NCI-H774 (cell line): ENCODE measurements at regions not wholly inside any gene's neighbourhood (a gene's known extent, or its start where the extent isn't known, plus 50 kb on each side); places are given as distances from the start of the nearest gene placed in this dataset.
A peak's percentile ranks its signal among the peaks of the same experiment; 100 is the strongest.
"Not testable (repeated sequence)": the region's sequence is repeated elsewhere in the genome, so short reads cannot be mapped to it uniquely, and the experiment has no call there.

Experiments
- DNase-seq: peaks from one replicate; lab custom pipeline; 2025; lab: John Stamatoyannopoulos, UW

DNA sequence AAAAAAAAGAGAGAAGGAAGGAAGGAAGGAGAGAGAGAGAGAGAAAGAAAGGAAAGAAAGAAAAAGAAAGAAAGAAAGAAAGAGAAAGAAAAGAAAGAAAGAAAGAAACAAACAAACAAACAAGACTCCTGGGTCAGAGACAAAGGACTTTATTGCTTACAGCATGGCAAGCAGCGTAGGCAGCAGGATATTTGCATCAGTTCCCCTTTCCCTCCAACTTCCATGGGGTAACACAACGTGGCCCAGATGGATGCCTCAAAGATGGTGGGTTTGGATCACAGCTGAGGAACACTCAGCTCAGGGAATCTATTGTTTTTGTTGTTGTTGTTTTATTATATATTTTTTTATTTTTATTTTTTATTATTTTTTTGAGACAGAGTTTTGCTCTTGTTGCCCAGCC is 128.5 kb upstream of the VKORC1L1 start:
- DNase-seq = no peak

DNA sequence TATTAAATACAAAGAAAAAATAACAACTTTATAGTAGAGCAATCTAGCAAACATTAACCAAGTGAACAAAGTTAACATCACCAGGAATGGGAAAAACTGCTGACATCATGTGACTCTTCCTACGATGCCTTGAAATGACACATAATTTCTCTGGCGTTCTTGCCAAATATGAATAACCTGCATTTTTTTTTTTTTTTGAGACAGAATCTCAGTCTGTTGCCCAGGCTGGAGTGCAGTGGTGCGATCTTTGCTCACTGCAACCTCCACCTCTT is 126.5 kb upstream of the VKORC1L1 start:
- DNase-seq = no peak

DNA sequence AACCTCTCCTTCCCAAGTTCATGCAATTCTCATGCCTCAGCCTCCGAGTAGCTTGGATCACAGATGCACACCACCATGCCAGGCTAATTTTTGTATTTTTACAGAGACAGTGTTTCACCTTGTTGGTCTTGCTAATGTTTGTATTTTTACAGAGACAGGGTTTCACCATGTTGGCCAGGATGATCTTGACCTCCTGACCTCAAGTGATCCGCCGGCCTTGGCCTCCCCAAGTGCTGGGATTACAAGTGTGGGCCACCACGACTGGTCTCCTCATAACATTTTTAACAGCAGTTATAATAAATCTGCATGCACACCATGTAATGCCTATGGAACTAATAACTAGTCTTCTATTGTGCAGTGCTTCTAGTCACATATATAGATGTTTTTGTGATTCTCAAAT is 123.8 kb upstream of the VKORC1L1 start:
- no peak for DNase-seq

DNA sequence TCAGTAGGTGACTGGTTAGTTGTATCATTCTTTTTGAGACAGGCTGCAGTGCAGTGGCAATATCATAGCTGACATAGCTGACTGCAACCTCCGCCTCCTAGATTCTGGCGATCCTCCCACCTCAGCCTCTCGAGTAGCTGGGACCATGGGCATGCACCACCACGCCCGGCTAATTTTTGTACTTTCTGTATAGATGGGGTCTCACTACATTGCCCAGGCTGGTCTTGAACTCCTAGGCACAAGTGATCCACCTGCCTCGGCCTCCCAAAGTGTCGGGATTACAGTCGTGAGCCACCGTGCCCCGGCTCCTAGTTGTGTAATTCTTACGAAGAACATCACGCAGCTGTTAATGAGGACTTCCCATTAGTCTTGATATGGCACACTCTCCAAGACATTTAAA is 123.4 kb upstream of the VKORC1L1 start:
- no peak for DNase-seq

DNA sequence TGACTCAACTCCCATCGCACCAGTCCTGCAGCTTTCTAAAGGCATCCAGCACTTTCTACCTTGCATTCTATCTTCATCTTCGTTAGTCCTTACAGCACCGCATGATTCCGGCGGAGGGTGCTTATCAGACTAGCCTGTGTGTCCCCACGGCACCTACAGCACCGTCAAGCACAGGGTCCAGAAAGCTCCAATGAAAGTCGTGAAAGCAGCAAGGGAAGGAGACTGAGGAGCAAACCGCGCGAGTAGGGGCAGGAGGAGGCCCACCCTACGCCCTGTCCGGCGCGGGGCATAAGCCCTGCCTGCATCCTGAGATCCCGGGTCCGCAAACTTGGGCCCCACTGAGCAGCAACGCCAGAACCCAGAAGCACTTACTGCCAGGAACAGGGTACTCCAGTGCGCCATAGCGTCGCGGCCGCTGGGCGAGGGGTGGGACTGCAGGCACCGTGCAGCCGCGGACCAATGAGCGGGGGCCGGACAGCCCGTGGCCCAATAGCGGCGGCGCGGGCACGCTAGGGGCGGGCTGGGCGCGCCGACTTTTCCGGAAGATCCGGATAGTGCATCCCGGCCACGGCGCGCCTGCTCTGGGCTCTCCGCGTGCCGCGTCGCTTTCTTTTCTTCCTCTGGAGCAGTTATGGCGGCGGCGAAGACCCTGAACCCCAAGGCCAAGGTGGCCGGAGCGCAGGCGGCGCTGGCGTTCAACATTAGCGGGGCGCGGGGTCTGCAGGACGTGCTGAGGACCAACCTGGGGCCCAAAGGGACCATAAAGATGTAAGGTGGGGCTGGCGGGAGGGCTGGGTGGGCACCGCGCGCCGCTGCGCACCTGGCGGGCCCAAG is 122.1 kb upstream of the VKORC1L1 start:
- peak; percentile 90 for DNase-seq

GRCh38 chr7:65754070-65754469 is 118.8 kb upstream of the VKORC1L1 start:
- not testable (repeated sequence) for DNase-seq

GRCh38 chr7:65758991-65759390 is 113.9 kb upstream of the VKORC1L1 start:
- DNase-seq = not testable (repeated sequence)

DNA sequence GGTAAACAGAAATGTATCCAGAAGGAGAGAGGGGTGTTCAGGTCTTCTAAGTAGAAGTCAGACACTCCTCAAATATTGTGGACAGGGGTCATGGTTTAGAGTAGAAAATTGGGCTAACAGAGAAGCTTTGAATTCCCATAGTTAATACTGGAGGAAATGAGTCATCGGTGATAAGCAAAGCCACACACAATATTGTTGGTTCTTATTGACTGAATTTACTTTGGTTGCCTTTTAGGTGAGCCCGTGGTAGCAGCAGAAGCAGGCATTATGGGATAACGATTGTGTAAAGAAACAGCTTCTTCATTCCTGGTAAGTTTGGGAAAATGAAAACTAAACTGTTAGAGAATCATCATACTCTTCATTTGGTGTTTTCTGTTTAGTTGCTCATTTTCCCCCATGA is 110.2 kb upstream of the VKORC1L1 start:
- not testable (repeated sequence) for DNase-seq

DNA sequence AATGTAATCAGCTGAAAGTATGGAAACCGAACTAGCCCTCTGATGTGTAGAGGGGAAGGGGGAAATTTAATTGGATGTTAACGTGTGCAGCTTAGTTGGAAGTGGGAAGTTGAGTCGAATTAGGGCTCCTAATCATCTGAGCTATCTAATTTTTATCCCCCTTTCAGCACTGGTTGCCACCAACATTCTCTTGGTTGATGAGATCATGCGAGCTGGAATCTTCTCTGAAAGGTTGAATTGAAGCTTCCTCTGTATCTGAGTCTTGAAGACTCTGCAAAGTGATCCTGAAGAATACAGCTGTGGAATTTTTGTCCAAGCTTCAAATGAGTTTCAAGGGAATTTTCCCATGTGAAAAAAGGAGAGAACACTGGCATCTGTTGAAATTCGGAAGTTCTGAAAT is 109.8 kb upstream of the VKORC1L1 start:
- DNase-seq = not testable (repeated sequence)

DNA sequence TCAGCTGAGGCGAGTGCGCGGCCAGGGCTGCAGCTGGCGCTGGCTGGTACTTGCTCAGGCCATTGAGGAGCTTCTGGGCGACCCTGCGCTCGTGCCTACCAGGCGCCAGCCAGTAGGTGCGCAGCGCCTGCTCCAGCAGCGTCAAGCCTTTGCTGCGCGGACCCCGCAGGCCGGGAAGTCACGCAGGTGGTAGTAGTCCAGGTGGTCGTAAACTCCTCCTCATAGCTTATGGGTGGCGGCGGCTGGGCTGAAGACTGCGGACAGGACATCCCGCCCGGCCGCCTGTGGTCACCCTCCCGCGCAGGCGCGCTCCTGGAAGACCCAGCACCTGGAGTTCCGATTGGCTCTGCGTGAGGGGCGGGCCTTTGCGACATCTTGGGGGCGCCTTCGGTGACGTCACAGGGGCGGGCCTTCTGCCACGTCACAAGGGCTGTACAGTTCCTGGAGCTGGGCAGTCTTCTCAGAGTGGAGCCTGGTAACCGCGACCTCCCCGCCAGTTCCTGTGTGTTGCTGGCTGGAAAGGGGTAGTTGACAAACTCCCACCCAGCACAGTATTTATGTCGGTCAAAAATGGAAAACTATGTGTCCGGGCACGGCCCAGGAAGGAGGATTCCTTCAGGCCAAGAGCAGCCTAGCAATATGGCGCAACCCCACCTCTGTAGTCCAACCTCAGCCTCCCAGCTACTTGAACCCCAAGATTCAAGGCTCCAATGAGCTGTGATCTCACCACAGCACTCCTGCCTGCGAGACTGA is 102.2 kb upstream of the VKORC1L1 start:
- peak; percentile 86 for DNase-seq

GRCh38 chr7:65771226-65771569 is 101.7 kb upstream of the VKORC1L1 start:
- DNase-seq = not testable (repeated sequence)

GRCh38 chr7:65776677-65777076 is 96.2 kb upstream of the VKORC1L1 start:
- not testable (repeated sequence) for DNase-seq

DNA sequence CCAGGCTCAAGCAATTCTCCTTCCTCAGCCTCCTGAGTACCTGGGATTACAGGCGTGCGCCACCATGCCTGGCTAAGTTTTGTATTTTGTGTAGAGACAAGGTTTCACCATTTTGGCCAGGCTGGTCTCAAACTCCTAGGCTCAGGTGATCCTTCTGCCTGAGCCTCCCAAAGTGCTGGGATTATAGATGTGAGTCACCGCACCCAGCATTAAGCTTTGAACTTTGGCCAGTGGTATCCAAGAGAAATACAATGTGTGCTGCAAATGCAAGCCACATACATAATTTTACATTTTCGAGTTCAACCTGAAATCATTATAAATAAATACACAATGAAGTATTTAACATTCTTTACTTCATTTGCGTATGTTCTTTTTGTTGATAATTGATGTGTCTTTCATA is 82.9 kb upstream of the VKORC1L1 start:
- DNase-seq = not testable (repeated sequence)

DNA sequence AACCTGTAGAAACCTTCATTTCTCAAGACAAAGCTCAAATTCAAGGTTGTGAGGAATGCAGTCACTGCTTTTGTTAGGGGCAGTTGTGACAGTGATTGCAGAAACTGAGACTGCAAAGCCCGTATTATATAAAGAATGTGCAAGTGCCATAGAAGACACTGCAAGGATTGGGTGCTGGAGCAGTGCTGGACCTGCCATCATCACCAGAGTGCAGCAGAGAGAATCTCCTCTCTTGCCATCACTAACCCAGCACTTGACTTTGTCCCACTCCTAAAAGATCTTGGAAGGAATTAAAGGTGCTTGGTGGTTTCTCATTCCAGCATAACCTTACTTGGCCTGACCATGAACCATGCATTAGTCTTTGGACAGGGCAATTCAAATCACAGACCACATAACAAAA is 81.1 kb upstream of the VKORC1L1 start:
- DNase-seq = not testable (repeated sequence)

DNA sequence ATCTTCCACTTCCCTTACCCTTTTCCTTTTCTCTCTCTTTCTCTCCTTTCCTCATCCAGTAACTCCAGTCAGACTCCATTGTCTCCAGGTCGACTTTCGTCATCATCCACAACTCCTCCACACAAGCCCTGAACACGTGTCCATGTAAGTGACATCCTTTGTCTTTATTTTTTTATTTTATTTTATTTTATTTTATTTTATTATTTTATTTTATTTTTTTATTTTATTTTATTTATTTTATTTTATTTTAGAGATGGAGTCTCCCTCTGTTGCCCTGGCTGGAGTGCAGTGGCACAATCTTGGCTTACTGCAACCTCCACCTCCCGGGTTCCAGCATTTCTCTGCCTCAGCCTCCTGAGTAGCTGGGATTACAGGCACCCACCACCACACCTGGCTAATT is 80.1 kb upstream of the VKORC1L1 start:
- not testable (repeated sequence) for DNase-seq

- not testable (repeated sequence) for DNase-seq
Observed at GRCh38 chr7:65794671-65795391, 78.0 kb upstream of the VKORC1L1 start.

DNA sequence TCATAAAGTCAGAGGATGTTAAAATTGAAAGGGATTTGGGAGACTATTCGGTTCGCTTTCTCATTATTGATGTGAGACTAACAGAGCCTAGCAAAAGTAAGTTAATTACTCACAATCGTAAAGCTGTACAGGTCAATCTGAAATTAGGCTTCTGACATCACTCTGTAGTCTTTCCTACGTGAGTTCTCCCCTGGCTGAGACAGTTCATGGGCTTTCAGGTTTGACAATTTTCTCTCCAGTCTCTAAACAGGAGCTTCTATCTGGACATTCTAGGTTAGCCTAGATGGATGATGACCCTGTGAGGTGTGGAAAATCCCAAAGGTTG is 77.5 kb upstream of the VKORC1L1 start:
- DNase-seq = not testable (repeated sequence)

GRCh38 chr7:65796205-65796604 is 76.7 kb upstream of the VKORC1L1 start:
- no peak for DNase-seq

- not testable (repeated sequence) for DNase-seq
Observed at GRCh38 chr7:65797086-65797485, 75.8 kb upstream of the VKORC1L1 start.

GRCh38 chr7:65797566-65797965 is 75.3 kb upstream of the VKORC1L1 start:
- DNase-seq = not testable (repeated sequence)

GRCh38 chr7:65798111-65799075 is 74.5 kb upstream of the VKORC1L1 start:
- peak; percentile 1 for DNase-seq

DNA sequence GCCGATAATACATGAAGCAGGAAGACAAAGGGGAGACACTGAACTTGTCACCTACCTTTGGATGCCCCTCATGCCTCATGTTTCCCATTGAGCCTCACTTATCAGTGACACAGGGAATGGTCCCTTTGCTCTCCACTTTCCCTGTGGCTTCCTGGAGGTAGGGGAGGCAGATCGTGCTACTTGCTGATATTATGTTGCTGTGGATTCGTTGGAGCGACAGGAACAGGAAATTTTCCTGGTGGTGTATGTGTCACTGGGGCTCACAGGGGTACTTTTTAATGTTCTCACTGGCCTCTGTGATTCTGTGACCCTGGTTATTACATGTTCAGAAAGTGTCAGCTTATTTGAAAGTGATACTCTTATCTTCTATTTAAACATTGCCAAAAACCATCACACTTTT is 72.7 kb upstream of the VKORC1L1 start:
- not testable (repeated sequence) for DNase-seq
